Left renal cortex interstitium (tissue), 4 donors: ENCODE measurements at regions not wholly inside any gene's neighbourhood (a gene's known extent, or its start where the extent isn't known, plus 50 kb on each side); places are given as distances from the start of the nearest gene placed in this dataset.

ENCODE experiments used
- DNase-seq, 4 donors: peaks; one replicate each; pipeline ENCODE4 v3.0.0-alpha.2; 2013; ENCODE audit warnings: low read depth in 4 of 4, low spot score in 2 of 4, missing footprints in 1 of 4

DNA sequence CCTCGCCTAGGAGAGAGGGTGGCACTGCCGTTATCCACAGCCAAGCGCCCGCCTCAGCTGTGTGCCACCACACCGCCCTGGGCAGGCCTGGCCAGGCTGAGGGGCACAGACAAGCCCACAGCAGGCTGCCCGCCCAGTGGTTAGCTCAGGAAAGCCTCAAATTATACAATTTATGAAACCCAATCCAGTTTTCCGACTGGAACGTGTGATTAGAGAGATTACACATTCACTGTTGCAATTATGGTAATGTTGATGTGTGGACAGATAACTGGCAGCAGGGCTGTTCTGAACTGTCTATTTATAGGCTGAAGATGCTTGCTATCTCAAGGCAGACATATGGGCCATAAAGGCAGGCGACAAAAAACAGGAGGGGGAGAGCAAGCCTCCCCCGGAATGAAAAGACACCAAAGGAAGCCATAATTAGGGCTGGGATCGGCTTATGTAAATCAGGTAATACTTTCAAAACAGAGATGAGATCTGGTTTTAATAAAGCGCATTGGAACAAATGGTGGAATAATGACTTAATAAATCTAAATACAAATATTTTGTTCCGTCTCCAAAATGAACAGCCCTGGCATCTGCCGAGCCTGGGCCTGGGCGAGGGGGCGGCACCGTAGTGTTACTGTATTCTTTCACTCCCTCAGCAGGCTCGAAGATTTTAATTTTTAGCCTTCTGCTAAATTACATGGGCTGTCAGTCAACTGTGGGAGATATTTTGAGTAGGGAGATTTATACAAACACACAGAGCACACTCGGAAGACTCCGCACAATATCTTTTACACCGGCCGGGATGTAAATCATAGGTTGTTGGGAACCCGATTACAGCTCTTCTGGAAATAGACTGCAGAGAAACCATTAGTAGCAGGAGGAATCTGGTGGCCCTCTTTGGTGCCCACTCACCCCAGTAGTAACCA, 103.1 kb upstream of the TLE3 start:
- DNase-seq: no peak

DNA sequence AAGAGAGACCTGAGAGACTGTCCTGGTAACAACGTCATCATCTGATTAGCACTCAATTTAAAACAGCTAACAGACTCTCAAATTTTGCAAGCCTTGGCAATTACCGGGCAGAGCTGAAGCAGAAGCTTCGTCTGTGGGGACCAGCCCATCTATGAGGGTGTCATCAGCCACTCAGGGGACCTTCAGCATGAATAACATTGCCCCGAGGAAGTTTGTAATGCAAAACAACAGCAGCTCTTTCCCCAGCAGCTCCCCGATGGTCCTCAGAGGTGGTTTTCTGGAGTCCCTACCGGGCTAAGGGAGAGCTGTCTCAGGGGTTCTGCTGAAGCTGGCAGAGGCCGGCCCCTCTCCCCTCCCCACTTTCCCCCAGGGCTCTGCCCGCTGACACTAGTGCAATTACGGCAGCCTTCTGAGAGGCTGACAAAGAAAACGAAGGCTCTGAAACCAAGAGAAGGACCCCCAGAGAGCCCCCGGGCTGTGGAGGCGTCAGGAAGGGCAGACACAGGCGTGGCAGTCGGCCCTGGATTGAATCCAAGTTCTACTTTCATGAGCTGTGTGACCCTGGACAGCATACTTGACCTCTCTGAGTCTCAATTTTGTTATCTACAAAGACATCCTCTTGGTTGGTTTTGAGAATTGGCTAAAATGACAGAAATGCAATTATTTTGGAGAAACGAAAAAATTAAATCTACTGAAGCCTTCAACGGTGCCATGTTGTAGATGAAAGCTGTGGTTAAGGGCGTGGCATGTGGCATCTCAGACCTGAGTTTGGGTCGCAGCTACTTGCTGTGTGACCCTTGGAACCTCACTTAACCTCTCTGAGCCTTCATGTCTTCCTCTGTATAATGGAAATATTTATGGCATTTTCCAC, 102.1 kb upstream of the TLE3 start:
- DNase-seq: no peak

DNA sequence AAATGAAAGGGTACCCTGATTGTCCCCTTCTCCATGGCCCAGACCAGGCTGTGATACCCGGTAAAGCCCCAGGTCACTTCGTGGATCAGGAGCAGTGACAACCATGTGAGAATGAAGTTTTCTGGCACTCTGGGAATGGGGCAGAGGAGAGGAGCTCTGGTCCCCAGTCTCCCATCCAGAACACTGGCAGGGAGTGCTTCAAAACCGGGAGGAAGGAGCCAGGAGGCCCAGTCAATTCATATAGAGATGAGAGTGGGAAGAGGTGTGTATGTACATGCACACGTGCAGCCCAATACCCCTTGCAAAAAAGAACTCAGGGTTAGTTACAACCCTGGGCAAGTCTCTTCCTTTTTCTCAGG, 101.4 kb upstream of the TLE3 start:
- DNase-seq: no peak

GRCh38 chr15:70198441-70199123, 100.9 kb upstream of the TLE3 start:
- DNase-seq: no peak

- DNase-seq: no peak
Observed at GRCh38 chr15:70197945-70198361, 100.2 kb upstream of the TLE3 start.

DNA sequence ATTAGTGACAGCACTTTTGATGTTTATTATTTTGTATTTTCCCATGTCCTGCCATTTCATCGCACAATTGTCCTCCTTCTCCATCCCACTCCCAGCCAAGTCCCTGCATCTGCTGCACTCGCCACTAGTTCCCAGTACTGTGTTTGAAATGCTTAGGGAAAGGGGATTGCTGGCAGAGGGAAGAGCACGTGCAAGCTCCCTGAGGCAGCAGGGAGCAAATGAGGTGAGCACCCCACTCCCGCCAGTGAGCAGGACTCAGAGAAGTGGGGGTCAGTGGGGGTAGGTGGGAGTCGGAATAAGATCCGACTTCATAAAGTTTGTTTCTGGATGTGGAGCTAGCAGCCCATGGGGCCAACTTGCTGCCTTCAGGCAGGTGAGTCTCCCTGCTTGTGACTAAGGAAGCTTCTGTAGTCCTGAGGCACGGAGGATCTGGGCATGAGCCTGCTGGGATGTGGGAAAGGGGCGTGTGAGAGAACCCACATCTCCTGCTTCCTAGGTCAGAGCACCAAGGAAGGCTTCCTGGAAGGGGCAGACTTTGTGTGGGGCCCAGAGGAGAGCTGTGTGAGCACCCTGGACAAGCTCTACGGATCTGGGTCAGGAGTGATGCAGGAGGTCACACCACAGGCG, 99.7 kb upstream of the TLE3 start:
- no peak for DNase-seq

DNA sequence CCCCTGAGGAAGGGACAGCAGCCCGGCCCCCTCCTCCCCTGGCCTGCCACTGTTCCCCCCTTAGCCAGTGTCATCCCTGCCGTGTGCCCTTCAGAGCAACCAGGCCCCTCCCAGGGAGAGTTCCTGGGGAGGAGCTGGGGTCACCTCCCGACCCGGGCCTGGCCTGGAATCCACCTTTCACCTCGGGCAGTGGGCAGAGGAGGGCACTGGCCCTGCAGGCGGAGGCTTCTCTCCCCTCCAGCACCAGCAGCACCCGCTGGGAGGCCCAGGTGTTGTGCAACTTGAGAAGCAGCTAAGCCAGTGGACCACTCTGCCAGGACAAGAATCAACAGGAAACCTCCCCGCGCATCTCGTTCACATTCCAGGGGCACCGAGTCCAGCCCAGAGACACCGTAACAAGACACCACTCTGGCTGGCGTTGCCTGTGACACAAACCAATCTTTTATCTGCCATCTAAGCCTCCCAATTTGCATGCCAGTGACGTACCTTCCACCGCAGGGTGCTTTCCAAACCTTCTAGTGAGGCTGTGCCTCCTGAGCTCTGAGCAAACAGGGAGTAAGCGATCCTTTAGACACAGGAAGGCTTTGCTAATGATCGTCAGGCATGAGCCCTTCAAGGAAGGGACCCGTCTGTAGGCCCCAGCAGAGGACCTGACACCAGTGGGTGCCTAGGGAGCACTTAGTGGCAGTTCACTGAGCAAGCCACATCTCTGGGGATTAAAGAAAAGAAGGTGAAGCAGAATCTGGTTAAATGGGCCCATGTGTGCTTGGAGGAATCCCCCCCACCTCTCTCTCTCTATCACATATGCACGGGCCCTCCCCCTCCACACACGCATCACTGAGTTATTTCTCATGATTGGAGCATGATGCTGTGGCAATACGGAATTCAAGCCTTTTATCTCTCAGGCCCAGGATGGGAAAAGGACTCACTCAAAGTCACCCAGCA, 98.9 kb upstream of the TLE3 start:
- DNase-seq: peak in 3 of 4 donors; percentile 65 to 79 (median 71)

- peak in 1 of 4 donors; percentile 35 for DNase-seq
Observed at GRCh38 chr15:70195587-70196305, 98.0 kb upstream of the TLE3 start.

DNA sequence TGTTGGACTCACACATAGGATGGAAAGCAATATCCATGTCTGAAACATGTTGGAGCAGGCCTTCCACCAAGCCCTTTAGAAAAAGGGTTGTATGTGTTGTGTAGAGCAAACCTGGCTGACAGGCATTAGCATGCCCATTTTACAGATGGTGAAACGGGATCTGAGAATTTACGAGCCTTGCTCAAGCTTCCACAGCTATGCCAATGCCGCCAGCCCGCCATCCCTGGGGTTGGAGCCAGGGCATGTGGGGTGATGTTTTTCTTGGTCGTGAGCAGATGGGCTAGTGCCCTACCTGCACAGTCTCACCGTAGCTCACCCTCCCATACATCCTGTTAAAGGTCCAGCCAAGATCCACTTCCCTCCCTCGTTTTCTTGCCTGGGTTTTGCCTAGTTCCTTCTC, 97.5 kb upstream of the TLE3 start:
- DNase-seq: no peak

DNA sequence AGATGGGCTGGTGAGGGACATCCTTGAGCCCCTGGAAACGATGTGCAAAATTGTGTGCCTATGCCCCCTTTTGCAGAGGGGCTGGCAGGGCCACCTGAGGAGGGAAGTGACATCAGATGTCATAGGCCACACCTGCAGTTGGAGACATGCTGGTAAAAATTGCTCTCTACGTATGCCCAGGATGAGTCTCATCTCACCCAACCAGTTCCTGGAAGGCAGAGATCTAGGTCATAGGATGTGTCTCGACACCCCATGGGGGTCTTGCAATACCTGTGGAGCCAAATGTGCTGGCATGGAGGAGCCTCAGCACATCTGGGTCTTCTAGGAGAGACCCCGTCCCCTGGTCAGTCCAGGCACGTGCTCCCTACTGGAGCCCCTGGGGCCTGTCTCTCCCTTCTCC, 96.5 kb upstream of the TLE3 start:
- DNase-seq: no peak

DNA sequence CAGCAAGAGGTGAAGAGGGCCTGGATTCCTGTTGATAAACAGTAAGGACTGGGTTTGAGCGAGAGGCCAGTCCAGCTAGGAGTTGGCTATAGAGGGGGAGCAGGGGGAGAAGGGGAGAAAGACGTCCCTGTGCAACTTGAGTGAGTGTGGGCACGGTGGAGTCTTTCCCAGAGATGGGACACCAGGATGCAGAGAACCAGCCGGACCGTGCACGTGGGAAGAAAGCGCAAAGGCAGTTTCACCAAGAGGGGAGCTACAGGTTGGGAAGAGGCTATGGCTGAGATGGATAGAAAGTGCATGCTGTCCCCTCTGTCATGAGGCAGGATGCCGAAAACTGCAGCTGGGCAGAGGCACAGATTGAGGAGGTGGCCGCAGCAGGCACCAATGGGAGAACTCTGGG, 96.0 kb upstream of the TLE3 start:
- no peak for DNase-seq

GRCh38 chr15:70192490-70192889, 94.8 kb upstream of the TLE3 start:
- DNase-seq: no peak

DNA sequence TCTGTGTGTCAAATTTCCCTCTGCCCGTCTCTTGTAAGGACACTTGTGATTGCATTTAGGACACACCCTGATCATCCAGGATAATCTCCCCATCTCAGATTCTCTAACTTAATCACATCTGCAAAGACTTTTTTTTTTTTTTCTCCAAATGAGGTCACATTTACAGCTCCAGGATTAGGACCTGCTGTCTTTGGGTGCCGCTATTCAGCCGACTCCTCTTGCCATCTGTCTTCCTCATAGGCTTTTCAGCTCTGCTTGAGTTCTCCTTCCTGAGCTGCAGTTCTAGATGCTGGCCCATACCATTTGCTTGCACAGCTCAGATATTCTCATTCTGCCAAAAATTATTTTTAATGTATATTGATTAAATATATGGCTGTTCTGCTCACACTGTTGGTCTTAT, 94.3 kb upstream of the TLE3 start:
- DNase-seq: no peak

DNA sequence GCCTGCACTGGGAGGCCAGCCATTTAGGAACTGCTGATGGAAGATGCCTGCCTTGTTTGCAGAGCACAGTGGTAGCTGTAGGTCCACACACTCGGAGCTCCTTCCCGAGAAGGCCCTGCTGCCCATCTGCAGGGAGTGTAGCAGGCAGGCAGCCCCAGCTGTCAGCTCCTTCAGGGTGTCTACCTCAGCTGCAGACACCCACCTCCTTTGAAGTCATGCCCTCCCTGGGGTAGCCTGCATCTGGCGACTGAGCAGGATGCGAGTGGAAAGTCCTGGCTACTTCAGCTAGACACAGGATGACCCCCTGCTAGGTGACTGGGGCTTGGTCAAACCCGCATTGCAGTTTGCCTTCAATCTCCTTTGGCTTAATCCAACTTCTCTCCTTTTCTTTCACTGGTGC, 93.2 kb upstream of the TLE3 start:
- no peak for DNase-seq

- DNase-seq: no peak
Observed at GRCh38 chr15:70189826-70190695, 92.3 kb upstream of the TLE3 start.

- no peak for DNase-seq
Observed at GRCh38 chr15:70188286-70188685, 90.6 kb upstream of the TLE3 start.

- no peak for DNase-seq
Observed at GRCh38 chr15:70187331-70187730, 89.6 kb upstream of the TLE3 start.

GRCh38 chr15:70186152-70186551, 88.4 kb upstream of the TLE3 start:
- DNase-seq: no peak
